Neuronal stem cell (in vitro differentiated cells): ENCODE measurements at regions not wholly inside any gene's neighbourhood (a gene's known extent, or its start where the extent isn't known, plus 50 kb on each side); places are given as distances from the start of the nearest gene placed in this dataset.

Source experiments
- DNase-seq: peaks from one replicate; pipeline ENCODE4 v3.0.0-alpha.2; 2013; ENCODE audit warnings: low spot score
- H2AFZ ChIP-seq: one replicate; pipeline ENCODE4 v1.6.1; 2013; ENCODE audit warnings: mild to moderate bottlenecking, low read length, inconsistent platforms
- H2AK5ac ChIP-seq: 2 replicates; pipeline ENCODE4 v1.6.1; 2013; ENCODE audit warnings: low read depth, mild to moderate bottlenecking, inconsistent platforms, low read length, moderate library complexity, mixed read lengths
- H2BK120ac ChIP-seq: 2 replicates; pipeline ENCODE4 v1.6.1; 2013; ENCODE audit warnings: low read depth, mild to moderate bottlenecking, inconsistent platforms, low read length, moderate library complexity, mixed read lengths
- H2BK12ac ChIP-seq: one replicate; pipeline ENCODE4 v1.6.1; 2013; ENCODE audit warnings: low read length, inconsistent platforms
- H2BK15ac ChIP-seq: 2 replicates; pipeline ENCODE4 v1.6.1; 2013; ENCODE audit warnings: mild to moderate bottlenecking, low read length, inconsistent platforms, mixed read lengths
- H2BK5ac ChIP-seq: one replicate; pipeline ENCODE4 v1.6.1; 2013; ENCODE audit warnings: inconsistent platforms, mild to moderate bottlenecking, low read length, moderate library complexity
- H3K14ac ChIP-seq: one replicate; pipeline ENCODE4 v1.6.1; 2013; ENCODE audit warnings: low read length, inconsistent platforms
- H3K18ac ChIP-seq: 2 replicates; pipeline ENCODE4 v1.6.1; 2013; ENCODE audit warnings: low read length, inconsistent platforms
- H3K23ac ChIP-seq: 2 replicates; pipeline ENCODE4 v1.6.1; 2013; ENCODE audit warnings: low read depth, mild to moderate bottlenecking, mixed read lengths, low read length, inconsistent platforms; ENCODE audit not compliant: poor library complexity
- H3K27ac ChIP-seq: replicated peaks from 3 replicates; pipeline ENCODE4 v1.5.1; 2013; ENCODE audit warnings: low read length, inconsistent platforms
- H3K27me3 ChIP-seq, 3 experiments: 2 replicates each; pipeline ENCODE4 v1.6.1; 2013; ENCODE audit warnings: low read length in 3 of 3, mild to moderate bottlenecking in 2 of 3, inconsistent platforms in 1 of 3, low read depth in 1 of 3, mixed read lengths in 1 of 3, moderate library complexity in 1 of 3; ENCODE audit not compliant: control insufficient read depth in 3 of 3, insufficient read depth in 3 of 3
- H3K36me3 ChIP-seq, 2 donors: replicated peaks in 1 of 2; 2 replicates each; pipeline ENCODE4 v1.6.1; 2013; ENCODE audit warnings: low read length in 2 of 2; ENCODE audit not compliant: control insufficient read depth in 2 of 2, insufficient read depth in 2 of 2
- H3K4ac ChIP-seq: 2 replicates; pipeline ENCODE4 v1.6.1; 2013; ENCODE audit warnings: inconsistent platforms, mild to moderate bottlenecking, low read length, moderate library complexity
- H3K4me1 ChIP-seq, 2 donors: 1 replicate in 1 of 2; 2 replicates in 1 of 2; pipeline ENCODE4 v1.6.1; 2013; ENCODE audit warnings: low read length in 2 of 2, low read depth in 1 of 2; ENCODE audit not compliant: control insufficient read depth in 2 of 2, insufficient read depth in 1 of 2
- H3K4me2 ChIP-seq: one replicate; pipeline ENCODE4 v1.6.1; 2013; ENCODE audit warnings: mild to moderate bottlenecking, low read length, inconsistent platforms; ENCODE audit not compliant: insufficient read depth, poor library complexity, severe bottlenecking
- H3K4me3 ChIP-seq, 2 donors: 2 replicates each; pipeline ENCODE4 v1.5.1; 2013; ENCODE audit warnings: low read length in 2 of 2, mild to moderate bottlenecking in 2 of 2, inconsistent platforms in 1 of 2, moderate library complexity in 1 of 2
- H3K79me1 ChIP-seq: one replicate; pipeline ENCODE4 v1.6.1; 2013; ENCODE audit warnings: low read depth, mild to moderate bottlenecking, inconsistent platforms, low read length, moderate library complexity
- H3K9ac ChIP-seq: one replicate; pipeline ENCODE4 v1.6.1; 2013; ENCODE audit warnings: mild to moderate bottlenecking, low read depth, low read length, inconsistent platforms; ENCODE audit not compliant: poor library complexity
- H3K9me3 ChIP-seq, 2 donors: replicated peaks in 1 of 2; 2 replicates each; pipeline versions ENCODE3 to v1.6.1; 2013; ENCODE audit warnings: low read length in 2 of 2, mild to moderate bottlenecking in 2 of 2, inconsistent platforms in 1 of 2, low read depth in 1 of 2, mixed read lengths in 1 of 2, moderate library complexity in 1 of 2; ENCODE audit not compliant: control insufficient read depth in 2 of 2, insufficient read depth in 1 of 2
- H4K8ac ChIP-seq: one replicate; pipeline ENCODE4 v1.6.1; 2013; ENCODE audit warnings: low read depth, mild to moderate bottlenecking, inconsistent platforms, low read length, moderate library complexity
- H4K91ac ChIP-seq: one replicate; pipeline ENCODE4 v1.6.1; 2013; ENCODE audit warnings: low read length, low read depth, mild to moderate bottlenecking, inconsistent platforms; ENCODE audit not compliant: poor library complexity
- WGBS, 2 donors: extraction: QIAGEN DNeasy Blood & Tissue Kit; methylation state at CpG; one replicate each; pipeline ENCODE4 v1.1.7; 2013; ENCODE audit warnings: missing lambda C conversion rate in 2 of 2, mixed read lengths in 1 of 2; ENCODE audit not compliant: insufficient read length in 2 of 2, insufficient replicate concordance in 1 of 2; ENCODE audit errors: extremely low coverage in 2 of 2; 5-methylcytosine and 5-hydroxymethylcytosine counted together

- Histone ChIP-seq H3K79me1 (no peaks in the 10 kb centered on the region), H4K8ac (no peak overlapping the region), H3K36me3 (no peaks in the 10 kb centered on the region), H3K27ac (no peak overlapping the region), H2BK120ac (no peak overlapping the region), H3K9me3 (no peaks in the 10 kb centered on the region), H4K91ac (no peak overlapping the region), H2BK5ac (no peak overlapping the region), H3K23ac (no peak overlapping the region), H2BK15ac (no peak overlapping the region), H3K4ac (no peak overlapping the region), H2AK5ac (no peak overlapping the region), H2BK12ac (no peak overlapping the region), H3K9ac (no peak overlapping the region), H3K14ac (no peak overlapping the region), H3K4me3 (no peak overlapping the region), H3K18ac (no peak overlapping the region), H3K4me1 (no peaks in the 10 kb centered on the region), H3K4me2 (no peak overlapping the region), H2AFZ (no peak overlapping the region), H3K27me3 (no peaks in the 10 kb centered on the region)
- no CpG with 5 or more reads among the region's 4 CpGs for WGBS, 2 donors
- no peak for DNase-seq
Observed at GRCh38 chr9:78668148-78668832, 371.4 kb downstream of the PSAT1 start.

GRCh38 chr9:78669591-78669990, 372.7 kb downstream of the PSAT1 start:
- no peak overlapping the region for H3K9ac ChIP-seq
- no peak overlapping the region for H2BK120ac ChIP-seq
- H4K91ac ChIP-seq = no peak overlapping the region
- no peak overlapping the region for H2BK5ac ChIP-seq
- no peaks in the 10 kb centered on the region for H3K79me1 ChIP-seq
- no peak overlapping the region for H2BK15ac ChIP-seq
- H3K36me3 ChIP-seq = no peaks in the 10 kb centered on the region
- H3K4ac ChIP-seq = no peak overlapping the region
- no peak overlapping the region for H3K27ac ChIP-seq
- no peak overlapping the region for H2AFZ ChIP-seq
- no peak for DNase-seq
- H3K27me3 ChIP-seq = no peaks in the 10 kb centered on the region
- H3K23ac ChIP-seq = no peak overlapping the region
- H3K4me2 ChIP-seq = no peak overlapping the region
- H2BK12ac ChIP-seq = no peak overlapping the region
- no peak overlapping the region for H4K8ac ChIP-seq
- no peak overlapping the region for H2AK5ac ChIP-seq
- WGBS, 2 donors = no CpG with 5 or more reads among the region's 7 CpGs
- no peak overlapping the region for H3K18ac ChIP-seq
- no peak overlapping the region for H3K14ac ChIP-seq
- H3K4me1 ChIP-seq = no peaks in the 10 kb centered on the region
- no peak overlapping the region for H3K4me3 ChIP-seq
- no peaks in the 10 kb centered on the region for H3K9me3 ChIP-seq

- Histone ChIP-seq H4K91ac (no peak overlapping the region), H3K4me1 (no peaks in the 10 kb centered on the region), H3K4ac (no peak overlapping the region), H3K27ac (no peak overlapping the region), H2BK5ac (no peak overlapping the region), H3K4me3 (no peak overlapping the region), H2AK5ac (no peak overlapping the region), H2AFZ (no peak overlapping the region), H3K23ac (no peak overlapping the region), H3K4me2 (no peak overlapping the region), H3K14ac (no peak overlapping the region), H3K79me1 (no peaks in the 10 kb centered on the region), H3K9ac (no peak overlapping the region), H2BK15ac (no peak overlapping the region), H2BK120ac (no peak overlapping the region), H4K8ac (no peak overlapping the region), H3K36me3 (no peaks in the 10 kb centered on the region), H2BK12ac (no peak overlapping the region), H3K27me3 (no peaks in the 10 kb centered on the region), H3K18ac (no peak overlapping the region), H3K9me3 (no peaks in the 10 kb centered on the region)
- WGBS, 2 donors = no CpG with 5 or more reads among the region's 3 CpGs
- no peak for DNase-seq
Observed at GRCh38 chr9:78671785-78672184, 374.9 kb downstream of the PSAT1 start.

- Histone ChIP-seq H3K4me1 (no peaks in the 10 kb centered on the region), H2AK5ac (no peak overlapping the region), H3K4ac (no peak overlapping the region), H3K9ac (no peak overlapping the region), H2BK15ac (no peak overlapping the region), H3K79me1 (no peaks in the 10 kb centered on the region), H3K27me3 (no peaks in the 10 kb centered on the region), H3K23ac (no peak overlapping the region), H2AFZ (no peak overlapping the region), H3K14ac (no peak overlapping the region), H2BK5ac (no peak overlapping the region), H3K4me3 (no peak overlapping the region), H2BK120ac (no peak overlapping the region), H3K9me3 (no peaks in the 10 kb centered on the region), H3K4me2 (no peak overlapping the region), H4K91ac (no peak overlapping the region), H2BK12ac (no peak overlapping the region), H4K8ac (no peak overlapping the region), H3K18ac (no peak overlapping the region), H3K36me3 (no peaks in the 10 kb centered on the region), H3K27ac (no peak overlapping the region)
- WGBS, 2 donors = no CpG with 5 or more reads among the region's 2 CpGs
- no peak for DNase-seq
Observed at GRCh38 chr9:78674874-78675273, 377.9 kb downstream of the PSAT1 start.
